ENCODE measurements at regions not wholly inside any gene's neighbourhood (a gene's known extent, or its start where the extent isn't known, plus 50 kb on each side); places are given as distances from the start of the nearest gene placed in this dataset.

- in situ Hi-C loops (cut with HindIII; ENCODE audit: low pct_ligation_motif_present, low sequenced_read_pairs): no loop called here
- Histone ChIP-seq H3K36me3 (replicated peaks) (no peaks in the 10 kb centered on the region), H3K27me3 (replicated peaks) (no peaks in the 10 kb centered on the region), H3K27ac (no peak overlapping the region), H3K4me3 (ENCODE audit: low read depth, low read length) (no peak overlapping the region)
- TF ChIP-seq CTCF (IDR thresholded peaks at IDR 0.05; ENCODE audit: low read depth, low read length, missing control alignments): no peak
- no peak for DNase-seq
Observed at GRCh38 chr1:227469708-227470107, 93.6 kb upstream of the ZNF678 start.

GRCh38 chr1:227466039-227466645, 97.2 kb upstream of the ZNF678 start:
- no peak overlapping the region for H3K4me3 ChIP-seq (ENCODE audit: low read depth, low read length)
- in situ Hi-C loops (cut with HindIII; ENCODE audit: low pct_ligation_motif_present, low sequenced_read_pairs): no loop called here
- no peaks in the 10 kb centered on the region for H3K27me3 ChIP-seq (replicated peaks)
- no peaks in the 10 kb centered on the region for H3K36me3 ChIP-seq (replicated peaks)
- DNase-seq: no peak
- no peak for TF ChIP-seq CTCF (IDR thresholded peaks at IDR 0.05; ENCODE audit: low read depth, low read length, missing control alignments)
- no peak overlapping the region for H3K27ac ChIP-seq

- Histone ChIP-seq H3K36me3 (replicated peaks) (no peaks in the 10 kb centered on the region), H3K27me3 (replicated peaks) (no peaks in the 10 kb centered on the region), H3K27ac (no peak overlapping the region), H3K4me3 (ENCODE audit: low read depth, low read length) (no peak overlapping the region)
- TF ChIP-seq CTCF (IDR thresholded peaks at IDR 0.05; ENCODE audit: low read depth, low read length, missing control alignments): peak; percentile 31
- in situ Hi-C loops (cut with HindIII; ENCODE audit: low pct_ligation_motif_present, low sequenced_read_pairs): no loop called here
- DNase-seq: no peak
Observed at GRCh38 chr1:227465256-227465655, 98.1 kb upstream of the ZNF678 start.

- no peak for TF ChIP-seq CTCF (IDR thresholded peaks at IDR 0.05; ENCODE audit: low read depth, low read length, missing control alignments)
- no peak for DNase-seq
- H3K27ac ChIP-seq: no peak overlapping the region
- peaks cover 2% of the 10 kb centered on the region for H3K27me3 ChIP-seq (replicated peaks)
- H3K4me3 ChIP-seq (ENCODE audit: low read depth, low read length): no peak overlapping the region
- in situ Hi-C loops (cut with HindIII; ENCODE audit: low pct_ligation_motif_present, low sequenced_read_pairs): no loop called here
- H3K36me3 ChIP-seq (replicated peaks): no peaks in the 10 kb centered on the region
Observed at GRCh38 chr1:227459977-227460376, 103.4 kb upstream of the ZNF678 start.

GRCh38 chr1:227459326-227459841, 104.0 kb upstream of the ZNF678 start:
- Histone ChIP-seq H3K27ac (no peak overlapping the region), H3K4me3 (ENCODE audit: low read depth, low read length) (no peak overlapping the region), H3K36me3 (replicated peaks) (no peaks in the 10 kb centered on the region), H3K27me3 (replicated peaks) (peaks cover 2% of the 10 kb centered on the region)
- TF ChIP-seq CTCF (IDR thresholded peaks at IDR 0.05; ENCODE audit: low read depth, low read length, missing control alignments): no peak
- in situ Hi-C loops (cut with HindIII; ENCODE audit: low pct_ligation_motif_present, low sequenced_read_pairs): no loop called here
- peak; percentile 9 for DNase-seq

GRCh38 chr1:227454686-227455085, 108.7 kb upstream of the ZNF678 start:
- Histone ChIP-seq H3K36me3 (replicated peaks) (no peaks in the 10 kb centered on the region), H3K27ac (no peak overlapping the region), H3K27me3 (replicated peaks) (peaks cover 2% of the 10 kb centered on the region), H3K4me3 (ENCODE audit: low read depth, low read length) (no peak overlapping the region)
- in situ Hi-C loops (cut with HindIII; ENCODE audit: low pct_ligation_motif_present, low sequenced_read_pairs): no loop called here
- no peak for DNase-seq
- TF ChIP-seq CTCF (IDR thresholded peaks at IDR 0.05; ENCODE audit: low read depth, low read length, missing control alignments): no peak

All from brain microvascular endothelial cell (primary cell).